ENCODE measurements at regions not wholly inside any gene's neighbourhood (a gene's known extent, or its start where the extent isn't known, plus 50 kb on each side); places are given as distances from the start of the nearest gene placed in this dataset.

- DNase-seq: no peak
Observed at GRCh38 chr4:110900213-110900769, 277.4 kb upstream of the PITX2 start.

DNA sequence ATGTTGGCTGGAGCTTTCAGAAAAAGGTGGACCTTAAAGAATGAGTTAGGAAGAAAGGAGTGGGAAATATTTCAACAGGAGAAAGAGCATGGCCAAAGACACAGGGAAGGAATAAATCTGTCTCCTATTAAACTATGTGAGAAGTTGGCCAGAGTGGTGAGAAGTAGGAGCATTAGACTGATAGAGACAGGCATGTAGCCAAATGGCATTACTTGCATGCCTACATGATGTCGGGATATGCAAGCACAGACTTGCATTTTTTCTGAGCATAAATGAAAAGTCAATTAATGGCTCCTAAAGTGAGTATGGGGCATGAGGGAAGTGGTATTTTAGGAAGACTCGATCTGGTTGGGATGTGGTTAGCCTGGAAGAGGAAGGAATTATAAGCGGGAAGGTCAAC is 279.6 kb upstream of the PITX2 start:
- no peak for DNase-seq

- DNase-seq: no peak
Observed at GRCh38 chr4:110904435-110905065, 281.7 kb upstream of the PITX2 start.

GRCh38 chr4:110905367-110905766 is 282.5 kb upstream of the PITX2 start:
- DNase-seq: no peak

DNA sequence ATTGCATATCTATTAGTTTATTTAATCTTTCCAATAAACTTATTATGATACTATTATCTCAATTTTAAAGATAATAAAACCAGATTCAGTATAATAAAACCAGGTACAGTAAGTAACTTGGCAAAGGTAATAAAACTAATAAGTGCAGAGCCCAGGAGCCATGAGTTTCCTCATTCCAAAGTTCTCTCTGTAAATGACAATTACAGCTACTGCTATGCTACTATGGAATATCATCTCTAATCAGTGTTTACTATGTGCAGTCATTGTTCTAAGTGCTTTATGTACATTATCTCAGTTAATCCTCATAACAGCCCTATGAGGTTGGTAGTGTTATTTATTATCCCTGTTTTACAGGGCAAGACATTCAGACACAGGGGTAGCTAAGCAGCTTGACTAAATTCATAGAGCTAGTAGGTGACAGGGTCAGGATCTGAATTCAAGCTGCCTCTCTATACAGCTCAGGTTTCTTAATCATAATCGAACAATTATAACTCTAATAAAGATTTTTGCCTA is 285.0 kb upstream of the PITX2 start:
- no peak for DNase-seq

DNA sequence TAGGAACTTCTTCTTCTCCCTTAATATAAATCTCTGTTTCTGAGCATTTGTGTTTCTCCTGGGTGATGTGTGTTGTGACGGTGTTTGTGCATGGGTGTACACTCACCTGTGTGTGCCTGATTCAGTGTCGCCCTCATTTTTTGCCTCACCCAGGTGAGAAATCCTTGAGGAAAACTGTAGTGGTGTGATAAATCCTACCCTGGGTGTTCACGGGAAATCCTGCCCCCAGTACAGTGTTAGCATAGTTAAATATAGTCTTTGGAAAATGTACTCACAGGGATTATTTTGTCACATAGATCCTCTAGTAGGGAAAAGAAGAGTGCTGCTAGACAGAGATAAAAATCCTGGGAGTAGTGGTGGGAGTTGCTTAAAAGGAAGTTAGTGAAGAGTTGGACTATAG is 291.9 kb upstream of the PITX2 start:
- DNase-seq: no peak

GRCh38 chr4:110915301-110915700 is 292.4 kb upstream of the PITX2 start:
- DNase-seq: no peak

DNA sequence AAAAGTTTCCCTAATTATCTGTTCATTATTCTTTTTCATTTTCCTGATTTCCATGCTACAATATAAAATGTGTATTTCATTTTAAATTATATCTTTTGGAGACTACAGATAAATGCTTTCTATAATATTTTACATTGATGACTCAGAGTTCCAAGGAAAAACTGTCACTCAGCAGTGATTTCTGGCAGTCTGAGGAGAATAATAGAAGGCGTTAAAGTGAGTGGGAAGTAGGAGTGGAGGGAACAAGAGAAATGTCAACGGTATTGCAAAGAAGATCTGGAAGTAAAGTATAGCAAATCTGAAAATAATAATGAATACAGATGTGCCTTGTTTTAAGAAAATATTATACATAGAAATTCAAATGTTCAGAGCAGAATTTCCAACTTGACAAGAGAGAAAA is 293.6 kb upstream of the PITX2 start:
- no peak for DNase-seq

DNA sequence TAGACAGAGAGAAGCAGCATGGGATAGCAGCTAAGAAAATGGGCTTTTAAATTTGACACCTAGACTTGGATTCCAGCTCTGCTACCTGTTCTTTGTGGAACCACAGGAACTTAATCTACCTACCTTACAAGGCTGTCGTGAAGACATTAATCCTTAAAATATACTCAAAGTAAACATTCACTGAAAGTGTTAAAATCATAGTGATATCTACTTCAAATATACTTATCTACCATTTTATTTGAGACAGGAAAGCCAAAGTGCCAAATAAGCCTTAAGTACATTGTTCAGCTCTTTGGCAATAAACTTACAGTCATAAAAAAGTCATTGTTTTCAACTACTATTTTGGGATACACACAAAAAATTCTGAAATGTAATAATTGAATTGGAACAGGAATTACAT is 295.0 kb upstream of the PITX2 start:
- no peak for DNase-seq

DNA sequence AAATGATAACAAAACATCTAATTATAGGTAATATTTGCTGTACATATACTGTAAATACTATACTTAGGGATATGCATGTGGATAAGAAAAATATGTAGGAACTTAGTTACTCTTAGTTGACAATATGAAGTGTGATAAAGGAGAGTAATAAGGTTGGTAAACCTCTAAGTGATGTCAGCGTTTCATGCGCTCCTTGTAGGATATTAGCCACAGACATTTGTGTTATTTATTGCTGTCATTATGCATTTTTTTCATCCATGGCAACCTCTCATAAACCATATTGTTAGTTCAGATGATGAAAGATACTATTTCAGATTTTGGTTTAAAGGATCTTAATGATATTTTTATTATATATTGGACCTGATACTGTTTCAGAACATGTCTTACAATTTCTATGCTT is 298.1 kb upstream of the PITX2 start:
- no peak for DNase-seq

GRCh38 chr4:110924761-110925160 is 301.9 kb upstream of the PITX2 start:
- DNase-seq: no peak

- DNase-seq: no peak
Observed at GRCh38 chr4:110926841-110927400, 304.0 kb upstream of the PITX2 start.

- no peak for DNase-seq
Observed at GRCh38 chr4:110933341-110933740, 310.5 kb upstream of the PITX2 start.

DNA sequence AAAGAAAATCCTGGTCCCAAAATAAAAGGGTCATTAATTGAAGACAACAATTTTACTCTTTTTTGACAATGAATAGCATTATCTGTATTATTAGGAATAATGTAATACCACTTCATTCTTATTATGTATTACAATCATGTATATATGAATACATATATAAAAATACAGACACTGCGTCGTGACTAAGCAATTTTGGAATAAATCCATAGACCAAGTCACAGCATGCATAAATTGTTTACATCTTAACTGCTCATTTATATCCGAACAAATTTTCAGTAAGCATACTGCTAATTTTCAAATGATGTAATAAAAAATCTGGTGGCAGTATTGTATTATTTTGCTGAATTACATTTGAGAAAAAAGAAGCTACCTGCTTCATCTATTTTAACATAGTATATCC is 321.6 kb upstream of the PITX2 start:
- DNase-seq: no peak

DNA sequence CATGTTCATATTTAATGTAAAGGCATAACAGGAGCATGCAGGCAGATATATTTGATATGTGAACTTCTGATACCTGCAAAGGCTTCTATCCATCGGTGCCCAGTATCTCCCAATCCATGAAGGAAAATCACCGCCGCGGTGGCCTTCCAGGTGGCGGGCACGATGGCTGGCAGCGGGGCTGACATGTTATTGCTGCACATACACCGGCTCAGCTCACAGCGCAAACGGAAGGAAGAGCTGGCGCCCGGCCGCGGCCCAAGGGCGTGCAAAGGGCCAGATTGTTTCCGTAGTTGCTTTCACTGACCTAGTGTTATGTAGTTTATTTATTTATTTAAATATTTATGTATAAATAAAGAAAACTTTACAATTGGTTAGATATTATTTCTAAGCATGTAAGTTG is 322.7 kb upstream of the PITX2 start:
- DNase-seq: no peak

DNA sequence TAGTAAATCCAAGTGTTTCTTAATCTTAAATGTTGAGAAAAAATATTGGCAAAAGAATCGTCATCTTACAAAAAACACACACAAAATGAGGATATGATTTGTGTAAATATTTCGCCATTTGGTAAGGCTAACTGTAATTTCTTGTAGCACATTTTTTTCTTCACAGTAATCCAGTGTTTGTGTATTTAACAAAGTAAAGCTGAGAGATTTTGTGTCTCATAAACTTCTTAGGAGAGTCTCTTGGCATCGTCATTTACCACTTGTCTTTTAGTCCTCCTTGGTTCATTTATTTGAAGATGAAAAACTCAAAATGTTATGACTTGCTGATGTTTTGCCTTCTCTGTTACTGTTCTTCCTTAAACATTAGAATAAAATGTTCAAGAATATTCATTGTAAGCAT is 326.7 kb upstream of the PITX2 start:
- no peak for DNase-seq

DNA sequence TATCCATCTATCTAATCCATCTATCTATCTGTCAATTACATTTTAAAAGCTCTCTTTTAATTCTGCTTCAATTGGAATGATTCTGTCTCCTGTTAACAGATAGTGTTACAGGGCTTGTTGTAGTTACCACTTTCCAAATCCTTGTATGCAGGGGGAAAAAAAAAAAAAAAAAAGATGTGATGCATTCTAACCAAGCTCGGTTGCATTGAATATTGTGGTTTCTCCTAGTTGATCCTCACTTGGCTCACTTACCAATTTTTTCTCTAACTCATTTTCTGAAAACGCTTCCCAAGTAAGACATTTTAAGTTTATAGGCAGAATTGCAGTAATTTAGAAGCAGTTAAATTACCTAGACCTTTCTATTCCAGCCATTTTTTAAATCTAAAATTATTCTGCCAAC is 327.9 kb upstream of the PITX2 start:
- no peak for DNase-seq

- DNase-seq: no peak
Observed at GRCh38 chr4:110953191-110953590, 330.3 kb upstream of the PITX2 start.

DNA sequence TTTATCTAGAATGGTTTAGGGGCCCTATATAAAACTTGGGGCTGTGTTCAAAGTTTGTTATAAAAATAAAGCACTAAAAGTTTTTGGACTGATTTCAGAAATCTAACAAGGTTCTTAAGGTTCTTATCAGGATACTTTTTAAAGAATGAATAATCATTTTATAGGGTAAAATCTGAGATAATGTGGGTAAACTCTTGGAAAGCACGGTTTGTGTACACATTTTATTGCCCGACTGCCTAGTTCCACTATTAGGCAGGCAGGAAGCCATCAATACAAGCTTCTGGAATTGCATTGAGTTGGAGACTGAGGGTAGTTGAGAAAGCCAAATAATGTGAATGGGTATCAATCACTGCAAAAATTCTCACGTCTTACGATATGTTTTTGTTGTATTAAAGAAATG is 331.0 kb upstream of the PITX2 start:
- DNase-seq: no peak

- DNase-seq: no peak
Observed at GRCh38 chr4:110955748-110956147, 332.9 kb upstream of the PITX2 start.

DNA sequence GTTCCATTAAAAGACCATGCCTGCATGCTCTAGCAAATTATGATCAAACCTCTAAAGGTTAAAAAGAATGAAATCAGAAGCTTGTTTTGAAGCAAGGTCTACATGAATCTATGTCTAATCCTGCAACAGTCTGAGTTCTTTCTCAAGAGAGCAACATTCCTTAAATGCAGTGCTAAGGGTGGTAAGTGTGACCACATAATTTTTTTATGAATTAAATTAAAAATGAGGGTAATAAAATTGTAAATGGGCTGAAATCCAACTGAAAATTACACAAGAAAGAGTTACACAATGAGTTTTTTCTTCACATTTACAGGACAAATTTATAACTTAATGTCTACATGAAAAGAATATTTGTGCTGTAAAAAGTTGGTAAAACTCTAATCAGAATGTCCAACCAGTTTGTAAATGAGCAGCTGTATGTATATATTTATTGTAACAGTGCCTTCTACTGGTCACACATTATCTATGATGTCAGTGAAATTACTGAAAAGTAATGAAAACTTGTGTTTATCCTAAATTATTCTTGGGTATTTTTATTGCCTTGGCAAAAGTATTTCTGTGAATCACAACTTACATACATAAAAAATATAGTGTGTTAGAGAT is 336.3 kb upstream of the PITX2 start:
- no peak for DNase-seq

GRCh38 chr4:110961066-110961465 is 338.2 kb upstream of the PITX2 start:
- no peak for DNase-seq

DNA sequence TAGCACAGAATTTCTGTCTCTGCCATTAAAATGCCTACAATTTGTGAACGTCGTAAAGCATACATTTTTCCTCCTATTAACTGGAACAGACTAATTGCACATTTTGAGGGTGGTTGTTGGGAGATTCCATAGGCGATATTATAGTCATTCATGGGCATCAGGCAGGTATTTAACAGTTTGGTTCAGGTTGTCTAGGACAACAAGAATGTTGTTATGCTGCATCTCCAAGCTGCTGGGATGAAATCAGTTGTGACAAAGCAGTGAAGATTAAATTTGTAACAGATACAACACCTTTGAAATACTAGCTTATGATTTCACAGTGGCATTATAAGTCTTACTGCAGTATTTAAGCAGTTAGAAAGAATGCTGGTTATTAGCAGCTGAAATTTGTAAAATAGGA is 339.7 kb upstream of the PITX2 start:
- DNase-seq: no peak
